B cell (primary cell): ENCODE measurements at regions not wholly inside any gene's neighbourhood (a gene's known extent, or its start where the extent isn't known, plus 50 kb on each side); places are given as distances from the start of the nearest gene placed in this dataset.
A peak's percentile ranks its signal among the peaks of the same experiment; 100 is the strongest.

Experiments
- ATAC-seq: fragments of 200-7000 bp; cut with Tn5 transposase; one replicate; pipeline ENCODE4 v1.10.0; 2021; ENCODE audit warnings: low read depth, mild to moderate bottlenecking, moderate number of reproducible peaks, moderate library complexity
- CTCF ChIA-PET: fragments of 350-600 bp; sonication (Branson Sonifier 250); formaldehyde crosslinking; loops from one replicate; lab custom pipeline; 2021; ENCODE audit warnings: antibody characterized with exemption, inconsistent platforms; lab: Charles Lee
- POLR2A ChIA-PET: fragments of 350-600 bp; sonication (Branson Sonifier 250); formaldehyde crosslinking; loops from one replicate; lab custom pipeline; 2021; ENCODE audit warnings: antibody characterized with exemption; lab: Charles Lee
- DNase-seq: peaks from one replicate; pipeline ENCODE4 v3.0.0; 2013
- H2AFZ ChIP-seq: 2 replicates; pipeline ENCODE4 v1.6.1; 2012; ENCODE audit warnings: mild to moderate bottlenecking, low read depth, low read length; ENCODE audit not compliant: insufficient read depth, poor library complexity, severe bottlenecking
- H3K27ac ChIP-seq, 2 donors: 1 replicate in 1 of 2; 2 replicates in 1 of 2; pipeline ENCODE4 v1.5.1; 2012 to 2013; ENCODE audit warnings: low read length in 2 of 2, mild to moderate bottlenecking in 2 of 2, moderate library complexity in 1 of 2
- H3K27me3 ChIP-seq, 4 experiments: fragments of 200-600 bp in 1 of 4; sonication (generic) in 1 of 4; replicated peaks in 1 of 4; 1 replicate in 2 of 4; 2 replicates in 2 of 4; pipeline versions ENCODE4 v1.6.1 to v1.7.0; 2013 to 2016; ENCODE audit warnings: low read length in 3 of 4, mild to moderate bottlenecking in 2 of 4, mixed read lengths in 1 of 4, moderate library complexity in 1 of 4; ENCODE audit not compliant: insufficient read depth in 4 of 4, control insufficient read depth in 3 of 4; ENCODE audit errors: control extremely low read depth in 1 of 4
- H3K36me3 ChIP-seq, 2 experiments: replicated peaks in 1 of 2; 1 replicate in 1 of 2; 2 replicates in 1 of 2; pipeline versions ENCODE4 v1.6.1 to v1.7.1; 2013; ENCODE audit warnings: low read length in 1 of 2; ENCODE audit not compliant: insufficient read depth in 2 of 2, control insufficient read depth in 1 of 2; ENCODE audit errors: control extremely low read depth in 1 of 2, extremely low read depth in 1 of 2
- H3K4me1 ChIP-seq, 2 donors: fragments of 200-600 bp in 1 of 2; sonication (generic) in 1 of 2; 1 replicate in 1 of 2; 2 replicates in 1 of 2; pipeline versions ENCODE4 v1.5.1 to v1.6.1; 2013 to 2017; ENCODE audit warnings: low read length in 2 of 2; ENCODE audit not compliant: control insufficient read depth in 2 of 2, insufficient read depth in 2 of 2
- H3K4me2 ChIP-seq: replicated peaks from 2 replicates; pipeline ENCODE3; 2012; ENCODE audit warnings: mild to moderate bottlenecking, low read depth, low read length; ENCODE audit not compliant: poor library complexity, severe bottlenecking
- H3K4me3 ChIP-seq, 5 experiments: fragments of 200-600 bp in 1 of 5; sonication (generic) in 1 of 5; 1 replicate in 3 of 5; 2 replicates in 2 of 5; pipeline versions ENCODE4 v1.5.1 to v1.7.0; 2011 to 2016; ENCODE audit warnings: low read length in 4 of 5, mild to moderate bottlenecking in 4 of 5, low read depth in 2 of 5, control low read depth in 1 of 5, moderate library complexity in 1 of 5; ENCODE audit not compliant: insufficient read depth in 1 of 5; ENCODE audit errors: control extremely low read depth in 1 of 5, extremely low read depth in 1 of 5
- H3K79me2 ChIP-seq: fragments of 200-600 bp; sonication (generic); one replicate; pipeline ENCODE4 v1.6.0; 2016; ENCODE audit warnings: low read length; ENCODE audit not compliant: control insufficient read depth, insufficient read depth
- H3K9ac ChIP-seq: fragments of 200-600 bp; sonication (generic); 2 replicates; pipeline ENCODE4 v1.6.1; 2017; ENCODE audit warnings: mild to moderate bottlenecking, low read length, moderate library complexity
- H3K9me3 ChIP-seq, 3 donors: one replicate each; pipeline versions ENCODE4 v1.6.1 to v1.7.1; 2013; ENCODE audit warnings: low read length in 2 of 3; ENCODE audit not compliant: control insufficient read depth in 2 of 3, insufficient read depth in 1 of 3; ENCODE audit errors: control extremely low read depth in 1 of 3
- H4K20me1 ChIP-seq: 2 replicates; pipeline ENCODE4 v1.6.0; 2012; ENCODE audit warnings: mild to moderate bottlenecking, low read length; ENCODE audit not compliant: insufficient read depth, control insufficient read depth, poor library complexity, severe bottlenecking
- H3K27ac Mint-ChIP-seq: one replicate; pipeline ENCODE4 v1.8.0; 2021; ENCODE audit warnings: mixed read lengths
- H3K27me3 Mint-ChIP-seq: one replicate; pipeline ENCODE4 v1.8.0; 2021; ENCODE audit warnings: mixed read lengths
- H3K4me1 Mint-ChIP-seq: one replicate; pipeline ENCODE4 v1.8.0; 2021; ENCODE audit warnings: mixed read lengths
- H3K4me3 Mint-ChIP-seq: one replicate; pipeline ENCODE4 v1.8.0; 2021; ENCODE audit warnings: mixed read lengths
- H3K9me3 Mint-ChIP-seq: one replicate; pipeline ENCODE4 v1.8.0; 2022; ENCODE audit warnings: mixed read lengths; ENCODE audit not compliant: insufficient read depth
- CTCF ChIP-seq: fragments of 200-600 bp; IDR thresholded peaks from one replicate; pipeline ENCODE4 v1.8.0; 2022; ENCODE audit warnings: antibody characterized with exemption, mild to moderate bottlenecking
- EZH2 ChIP-seq: IDR thresholded peaks from 2 replicates; pipeline ENCODE4 v1.6.1; 2012; ENCODE audit warnings: borderline replicate concordance, low read depth, mild to moderate bottlenecking, moderate library complexity, low read length; ENCODE audit not compliant: insufficient read depth, poor library complexity, severe bottlenecking
- WGBS: methylation state at CpG from one replicate; pipeline ENCODE4 v1.1.5; 2013; ENCODE audit warnings: missing lambda C conversion rate; ENCODE audit not compliant: insufficient coverage; 5-methylcytosine and 5-hydroxymethylcytosine counted together
- intact Hi-C: fragments of 100-400 bp; cut with micrococcal nuclease; formaldehyde crosslinking; loops from one replicate; pipeline ENCODE4 v1.10.0; 2022

GRCh38 chr9:88075966-88076285 is 62.3 kb downstream of the SPATA31C2 start:
- 0% methylated on average over 9 of the region's 12 CpGs for WGBS

GRCh38 chr9:88075506-88075905 is 62.8 kb downstream of the SPATA31C2 start:
- ChIA-PET POLR2A (no interaction called here), CTCF (no interaction called here)
- H3K4me1 Mint-ChIP-seq, result peaks cover 13% of the 10 kb centered on the region
- Histone ChIP-seq H3K4me2 (no peak overlapping the region), H2AFZ (no peak overlapping the region), H3K4me3 (no peak overlapping the region), H3K9me3 (no peaks in the 10 kb centered on the region), H3K36me3 (no peaks in the 10 kb centered on the region), H3K27ac (no peak overlapping the region), H4K20me1 (no peaks in the 10 kb centered on the region), H3K4me1 (peaks cover 10 to 11% of the 10 kb centered on the region in 2 donors), H3K79me2 (no peaks in the 10 kb centered on the region), H3K27me3 (peaks cover 0 to 18% (median 11%) of the 10 kb centered on the region in 4 experiments), H3K9ac (no peak overlapping the region)
- no peak for ATAC-seq
- TF ChIP-seq CTCF (no peak), EZH2 (no peak)
- H3K4me3 Mint-ChIP-seq, result peak overlapping the region; percentile 55
- intact Hi-C loops, result no loop called here
- whole genome bisulfite sequencing, result no CpG with 5 or more reads among the region's 3 CpGs
- H3K9me3 Mint-ChIP-seq, result peaks cover 3% of the 10 kb centered on the region
- DNase-seq, result no peak
- no peak overlapping the region for H3K27ac Mint-ChIP-seq
- H3K27me3 Mint-ChIP-seq, result peaks cover 59% of the 10 kb centered on the region

More at GRCh38 chr9:88075966-88076285, 62.3 kb downstream of the SPATA31C2 start:
- Histone ChIP-seq H3K4me3 (no peak overlapping the region), H3K27me3 (peaks cover 0 to 18% (median 11%) of the 10 kb centered on the region in 4 experiments), H3K4me1 (peaks cover 10 to 11% of the 10 kb centered on the region in 2 donors), H3K9ac (no peak overlapping the region), H3K36me3 (no peaks in the 10 kb centered on the region), H3K79me2 (no peaks in the 10 kb centered on the region), H2AFZ (peak overlapping the region; percentile 42), H3K4me2 (peak overlapping the region; percentile 55), H3K9me3 (no peaks in the 10 kb centered on the region), H4K20me1 (no peaks in the 10 kb centered on the region), H3K27ac (no peak overlapping the region)
- ATAC-seq (no peak), DNase-seq (no peak)
- no peak for TF ChIP-seq EZH2
- TF ChIP-seq CTCF, result no peak
- POLR2A ChIA-PET, result no interaction called here
- H3K27me3 Mint-ChIP-seq, result peaks cover 59% of the 10 kb centered on the region
- H3K4me3 Mint-ChIP-seq, result peak overlapping the region; percentile 55
- H3K9me3 Mint-ChIP-seq, result peaks cover 3% of the 10 kb centered on the region
- H3K27ac Mint-ChIP-seq, result no peak overlapping the region
- CTCF ChIA-PET, result no interaction called here
- intact Hi-C loops, result no loop called here
- H3K4me1 Mint-ChIP-seq, result peaks cover 13% of the 10 kb centered on the region
